C4-2B (cell line): ENCODE measurements at regions not wholly inside any gene's neighbourhood (a gene's known extent, or its start where the extent isn't known, plus 50 kb on each side); places are given as distances from the start of the nearest gene placed in this dataset.

Source experiments
- CTCF ChIP-seq: fragments of 450-650 bp; conservative IDR thresholded peaks from 2 replicates; pipeline ENCODE4 v1.5.1; 2017; ENCODE audit warnings: mild to moderate bottlenecking
- ZFX ChIP-seq: fragments of 450-650 bp; IDR thresholded peaks from 2 replicates; pipeline ENCODE4 v1.6.1; 2017

GRCh38 chr2:173656086-173656485, 301.4 kb downstream of the CDCA7 start:
- TF ChIP-seq ZFX (no peak), CTCF (no peak)
